Tibial nerve (tissue), 4 donors: ENCODE measurements at regions not wholly inside any gene's neighbourhood (a gene's known extent, or its start where the extent isn't known, plus 50 kb on each side); places are given as distances from the start of the nearest gene placed in this dataset.

Experiments used
- DNase-seq, 2 donors: peaks; one replicate each; pipeline ENCODE4 v3.0.0-alpha.2; 2019; ENCODE audit warnings: low spot score in 2 of 2
- H3K27ac ChIP-seq, 4 donors: fragments of 200-600 bp; sonication (generic) in 3 of 4; one replicate each; pipeline ENCODE4 v1.5.1; 2017 to 2019; ENCODE audit warnings: mild to moderate bottlenecking in 1 of 4
- H3K27me3 ChIP-seq, 2 donors: fragments of 200-600 bp; sonication (generic) in 1 of 2; one replicate each; pipeline versions ENCODE4 v1.5.1 to v1.6.0; 2017 to 2019
- H3K36me3 ChIP-seq, 3 donors: fragments of 200-600 bp; sonication (generic); one replicate each; pipeline ENCODE4 v1.5.1; 2018 to 2019
- H3K4me1 ChIP-seq, 4 donors: fragments of 200-600 bp; sonication (generic) in 3 of 4; one replicate each; pipeline ENCODE4 v1.5.1; 2017 to 2019
- H3K4me3 ChIP-seq, 4 donors: fragments of 200-600 bp; sonication (generic) in 3 of 4; one replicate each; pipeline ENCODE4 v1.5.1; 2017 to 2019; ENCODE audit warnings: mild to moderate bottlenecking in 1 of 4, moderate library complexity in 1 of 4
- H3K9me3 ChIP-seq, 4 donors: fragments of 200-600 bp; sonication (generic) in 3 of 4; one replicate each; pipeline ENCODE4 v1.5.1; 2017 to 2019
- CTCF ChIP-seq, 5 experiments: fragments of 200-600 bp in 3 of 5; fragments of 450-650 bp in 2 of 5; sonication (generic) in 3 of 5; IDR thresholded peaks; one replicate each; pipeline ENCODE4 v1.5.1; 2016 to 2019; ENCODE audit warnings: antibody characterized with exemption in 5 of 5, mild to moderate bottlenecking in 3 of 5, moderate library complexity in 2 of 5
- EP300 ChIP-seq, 2 donors: sonication (generic); formaldehyde crosslinking; IDR thresholded peaks; one replicate each; pipeline ENCODE4 v1.6.1; 2017; ENCODE audit warnings: antibody characterized with exemption in 2 of 2, mild to moderate bottlenecking in 1 of 2
- POLR2A ChIP-seq, 2 donors: fragments of 450-650 bp; IDR thresholded peaks; one replicate each; pipeline ENCODE4 v1.6.1; 2017; ENCODE audit warnings: antibody characterized with exemption in 2 of 2, mild to moderate bottlenecking in 2 of 2, moderate library complexity in 2 of 2
- WGBS, 2 donors: methylation state at CpG; one replicate each; pipeline ENCODE4 v1.1.5; 2018; 5-methylcytosine and 5-hydroxymethylcytosine counted together

- no peaks in the 10 kb centered on the region for H3K4me1 ChIP-seq
- TF ChIP-seq EP300 (IDR thresholded peaks at IDR 0.05) (no peak), CTCF (IDR thresholded peaks at IDR 0.05) (no peak), POLR2A (IDR thresholded peaks at IDR 0.05) (no peak)
- no peaks in the 10 kb centered on the region for H3K36me3 ChIP-seq
- no peaks in the 10 kb centered on the region for H3K27me3 ChIP-seq
- DNase-seq, result no peak
- 21 to 32% methylated on average over 2 of the region's 2 CpGs for WGBS, 2 donors
- H3K9me3 ChIP-seq, result no peaks in the 10 kb centered on the region
- no peak overlapping the region for H3K27ac ChIP-seq
- no peak overlapping the region for H3K4me3 ChIP-seq
Observed at GRCh38 chr1:242800521-242800920, 276.0 kb upstream of the PLD5 start.

GRCh38 chr1:242797856-242798255 lies 273.4 kb upstream of the PLD5 start:
- Histone ChIP-seq H3K27ac (no peak overlapping the region), H3K4me1 (no peaks in the 10 kb centered on the region), H3K27me3 (no peaks in the 10 kb centered on the region), H3K4me3 (no peak overlapping the region), H3K36me3 (no peaks in the 10 kb centered on the region), H3K9me3 (no peaks in the 10 kb centered on the region)
- TF ChIP-seq EP300 (IDR thresholded peaks at IDR 0.05) (no peak), POLR2A (IDR thresholded peaks at IDR 0.05) (no peak), CTCF (IDR thresholded peaks at IDR 0.05) (no peak)
- no peak for DNase-seq

- no peak for DNase-seq
- no peaks in the 10 kb centered on the region for H3K4me1 ChIP-seq
- no peaks in the 10 kb centered on the region for H3K36me3 ChIP-seq
- H3K27me3 ChIP-seq, result no peaks in the 10 kb centered on the region
- TF ChIP-seq CTCF (IDR thresholded peaks at IDR 0.05), result no peak
- no peak for TF ChIP-seq EP300 (IDR thresholded peaks at IDR 0.05)
- TF ChIP-seq POLR2A (IDR thresholded peaks at IDR 0.05), result no peak
- no peak overlapping the region for H3K27ac ChIP-seq
- WGBS, 2 donors, result 42 to 55% methylated on average over 2 of the region's 2 CpGs
- peaks cover 0 to 6% (median 0%) of the 10 kb centered on the region in 4 donors for H3K9me3 ChIP-seq
- no peak overlapping the region for H3K4me3 ChIP-seq
Observed at GRCh38 chr1:242788771-242789170, 264.3 kb upstream of the PLD5 start.

- 72 to 85% methylated on average over 2 of the region's 2 CpGs for WGBS, 2 donors
- H3K4me1 ChIP-seq, result no peaks in the 10 kb centered on the region
- no peaks in the 10 kb centered on the region for H3K27me3 ChIP-seq
- no peak overlapping the region for H3K27ac ChIP-seq
- DNase-seq, result no peak
- peaks cover 0 to 6% (median 0%) of the 10 kb centered on the region in 4 donors for H3K9me3 ChIP-seq
- TF ChIP-seq POLR2A (IDR thresholded peaks at IDR 0.05), result no peak
- no peak for TF ChIP-seq CTCF (IDR thresholded peaks at IDR 0.05)
- no peak for TF ChIP-seq EP300 (IDR thresholded peaks at IDR 0.05)
- no peaks in the 10 kb centered on the region for H3K36me3 ChIP-seq
- no peak overlapping the region for H3K4me3 ChIP-seq
Observed at GRCh38 chr1:242787968-242788367, 263.5 kb upstream of the PLD5 start.

GRCh38 chr1:242784807-242785206 lies 260.3 kb upstream of the PLD5 start:
- WGBS, 2 donors, result 45 to 64% methylated on average over 7 of the region's 7 CpGs
- H3K36me3 ChIP-seq, result no peaks in the 10 kb centered on the region
- no peak for TF ChIP-seq POLR2A (IDR thresholded peaks at IDR 0.05)
- TF ChIP-seq CTCF (IDR thresholded peaks at IDR 0.05), result no peak
- TF ChIP-seq EP300 (IDR thresholded peaks at IDR 0.05), result no peak
- H3K4me3 ChIP-seq, result no peak overlapping the region
- DNase-seq, result no peak
- H3K9me3 ChIP-seq, result no peaks in the 10 kb centered on the region
- H3K4me1 ChIP-seq, result no peaks in the 10 kb centered on the region
- H3K27ac ChIP-seq, result no peak overlapping the region
- no peaks in the 10 kb centered on the region for H3K27me3 ChIP-seq
